Hepatocyte (in vitro differentiated cells): ENCODE measurements at regions not wholly inside any gene's neighbourhood (a gene's known extent, or its start where the extent isn't known, plus 50 kb on each side); places are given as distances from the start of the nearest gene placed in this dataset.
"Not testable (repeated sequence)": the region's sequence is repeated elsewhere in the genome, so short reads cannot be mapped to it uniquely, and the experiment has no call there.

Source experiments
- DNase-seq: peaks from one replicate; pipeline ENCODE4 v3.0.0-alpha.2; 2016; ENCODE audit warnings: low spot score
- H2AFZ ChIP-seq: fragments of 200-600 bp; sonication (generic); 2 replicates; pipeline ENCODE4 v1.6.0; 2016; ENCODE audit warnings: antibody characterized with exemption, mild to moderate bottlenecking
- H3K27ac ChIP-seq: fragments of 200-600 bp; sonication (generic); 2 replicates; pipeline ENCODE4 v1.5.1; 2016; ENCODE audit warnings: mild to moderate bottlenecking
- H3K27me3 ChIP-seq: fragments of 200-600 bp; sonication (generic); 2 replicates; pipeline ENCODE4 v1.6.1; 2016
- H3K36me3 ChIP-seq: fragments of 200-600 bp; sonication (generic); replicated peaks from 2 replicates; pipeline ENCODE4 v1.5.1; 2016; ENCODE audit warnings: low read depth; ENCODE audit not compliant: insufficient read depth
- H3K4me1 ChIP-seq: fragments of 200-600 bp; sonication (generic); 2 replicates; pipeline ENCODE4 v1.5.1; 2016; ENCODE audit warnings: mild to moderate bottlenecking, moderate library complexity; ENCODE audit not compliant: insufficient read depth
- H3K4me2 ChIP-seq: fragments of 200-600 bp; sonication (generic); 2 replicates; pipeline ENCODE4 v1.6.0; 2016
- H3K4me3 ChIP-seq: fragments of 200-600 bp; sonication (generic); 2 replicates; pipeline ENCODE4 v1.5.1; 2016; ENCODE audit warnings: mild to moderate bottlenecking
- H3K79me2 ChIP-seq: fragments of 200-600 bp; sonication (generic); 2 replicates; pipeline ENCODE4 v1.6.0; 2017; ENCODE audit warnings: mild to moderate bottlenecking
- H3K9me2 ChIP-seq: fragments of 200-600 bp; sonication (generic); replicated peaks from 2 replicates; pipeline ENCODE4 v1.6.0; 2017; ENCODE audit warnings: mild to moderate bottlenecking; ENCODE audit not compliant: insufficient read depth
- H3K9me3 ChIP-seq: fragments of 200-600 bp; sonication (generic); 2 replicates; pipeline ENCODE4 v1.5.1; 2016; ENCODE audit warnings: low read depth, mild to moderate bottlenecking
- H4K20me1 ChIP-seq: fragments of 200-600 bp; sonication (generic); 2 replicates; pipeline ENCODE4 v1.6.0; 2016; ENCODE audit warnings: mild to moderate bottlenecking; ENCODE audit not compliant: insufficient read depth, poor library complexity, severe bottlenecking
- EZH2 ChIP-seq: fragments of 200-600 bp; sonication (generic); IDR thresholded peaks from 2 replicates; pipeline ENCODE4 v1.6.1; 2016; ENCODE audit warnings: antibody characterized with exemption, mild to moderate bottlenecking, borderline replicate concordance
- EZH2phosphoT487 ChIP-seq: fragments of 200-600 bp; sonication (generic); IDR thresholded peaks from one replicate; pipeline ENCODE4 v1.6.1; 2018; ENCODE audit warnings: antibody characterized with exemption, mild to moderate bottlenecking, low read depth, moderate library complexity; ENCODE audit not compliant: unreplicated experiment, severe bottlenecking
- WGBS: methylation state at CpG from one replicate; pipeline ENCODE4 v1.1.6; 2016; ENCODE audit warnings: low lambda C conversion rate; ENCODE audit errors: missing lambda C conversion rate; 5-methylcytosine and 5-hydroxymethylcytosine counted together
- TF ChIP-seq, protein P1 (sequence below): fragments of 200-600 bp; sonication (generic); IDR thresholded peaks from 2 replicates; pipeline ENCODE4 v1.5.1; 2016; ENCODE audit warnings: antibody characterized with exemption, mild to moderate bottlenecking; ENCODE audit not compliant: poor library complexity

DNA sequence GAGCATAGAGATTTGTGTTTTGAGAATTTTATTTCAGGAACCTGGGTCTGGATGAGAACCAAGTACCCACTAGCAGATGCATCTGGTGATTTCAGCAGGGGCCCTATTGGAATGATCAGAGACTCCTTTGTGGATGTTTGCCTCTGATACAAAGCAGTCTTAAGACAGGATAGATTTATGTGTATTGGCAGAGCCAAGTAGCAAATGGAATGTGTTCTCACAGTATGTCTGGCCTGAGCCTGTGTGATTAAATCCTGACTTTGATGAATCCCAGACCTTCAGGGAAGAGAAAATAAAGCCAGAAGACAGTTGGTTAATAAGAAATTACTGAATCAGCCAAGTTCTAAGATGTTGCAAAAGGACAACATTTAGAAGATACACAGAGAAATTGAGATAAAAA lies 755.5 kb upstream of the SEMA6D start:
- no peak overlapping the region for H3K4me3 ChIP-seq
- H3K4me2 ChIP-seq: peak overlapping the region; percentile 13
- TF ChIP-seq, protein P1, sequence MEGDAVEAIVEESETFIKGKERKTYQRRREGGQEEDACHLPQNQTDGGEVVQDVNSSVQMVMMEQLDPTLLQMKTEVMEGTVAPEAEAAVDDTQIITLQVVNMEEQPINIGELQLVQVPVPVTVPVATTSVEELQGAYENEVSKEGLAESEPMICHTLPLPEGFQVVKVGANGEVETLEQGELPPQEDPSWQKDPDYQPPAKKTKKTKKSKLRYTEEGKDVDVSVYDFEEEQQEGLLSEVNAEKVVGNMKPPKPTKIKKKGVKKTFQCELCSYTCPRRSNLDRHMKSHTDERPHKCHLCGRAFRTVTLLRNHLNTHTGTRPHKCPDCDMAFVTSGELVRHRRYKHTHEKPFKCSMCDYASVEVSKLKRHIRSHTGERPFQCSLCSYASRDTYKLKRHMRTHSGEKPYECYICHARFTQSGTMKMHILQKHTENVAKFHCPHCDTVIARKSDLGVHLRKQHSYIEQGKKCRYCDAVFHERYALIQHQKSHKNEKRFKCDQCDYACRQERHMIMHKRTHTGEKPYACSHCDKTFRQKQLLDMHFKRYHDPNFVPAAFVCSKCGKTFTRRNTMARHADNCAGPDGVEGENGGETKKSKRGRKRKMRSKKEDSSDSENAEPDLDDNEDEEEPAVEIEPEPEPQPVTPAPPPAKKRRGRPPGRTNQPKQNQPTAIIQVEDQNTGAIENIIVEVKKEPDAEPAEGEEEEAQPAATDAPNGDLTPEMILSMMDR: no peak
- TF ChIP-seq EZH2phosphoT487 (no peak), EZH2 (no peak)
- H3K36me3 ChIP-seq: no peaks in the 10 kb centered on the region
- peak; percentile 23 for DNase-seq
- H3K27me3 ChIP-seq: no peaks in the 10 kb centered on the region
- H3K79me2 ChIP-seq: no peaks in the 10 kb centered on the region
- H3K9me2 ChIP-seq: no peaks in the 10 kb centered on the region
- no peak overlapping the region for H2AFZ ChIP-seq
- H3K27ac ChIP-seq: no peak overlapping the region
- no peaks in the 10 kb centered on the region for H3K9me3 ChIP-seq
- peaks cover 8% of the 10 kb centered on the region for H3K4me1 ChIP-seq
- no peaks in the 10 kb centered on the region for H4K20me1 ChIP-seq

DNA sequence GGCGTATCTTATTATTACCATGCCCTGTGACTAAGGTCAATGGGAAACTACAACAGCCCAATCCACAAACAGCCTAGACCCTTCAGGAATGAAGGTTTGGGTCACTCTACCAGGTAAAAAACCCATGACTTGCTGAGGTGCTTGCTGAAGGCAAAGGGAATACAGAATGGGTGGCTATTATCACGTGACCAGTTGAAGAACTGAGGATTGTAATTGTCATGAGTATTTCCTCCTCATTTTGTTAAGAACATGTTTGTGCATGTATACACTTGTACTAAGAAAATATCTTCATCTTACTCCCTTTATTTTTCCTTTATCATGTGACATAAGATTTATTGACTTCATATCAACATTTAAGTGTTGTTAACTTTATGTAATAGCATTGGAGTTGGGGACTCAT lies 729.2 kb upstream of the SEMA6D start:
- H3K36me3 ChIP-seq, H3K4me3 ChIP-seq, H3K4me1 ChIP-seq, H3K9me2 ChIP-seq, H3K27ac ChIP-seq, H3K4me2 ChIP-seq, DNase-seq, H3K27me3 ChIP-seq, H2AFZ ChIP-seq, H3K9me3 ChIP-seq, H4K20me1 ChIP-seq, H3K79me2 ChIP-seq: not testable (repeated sequence)
- 91% methylated on average over 2 of the region's 2 CpGs for WGBS

DNA sequence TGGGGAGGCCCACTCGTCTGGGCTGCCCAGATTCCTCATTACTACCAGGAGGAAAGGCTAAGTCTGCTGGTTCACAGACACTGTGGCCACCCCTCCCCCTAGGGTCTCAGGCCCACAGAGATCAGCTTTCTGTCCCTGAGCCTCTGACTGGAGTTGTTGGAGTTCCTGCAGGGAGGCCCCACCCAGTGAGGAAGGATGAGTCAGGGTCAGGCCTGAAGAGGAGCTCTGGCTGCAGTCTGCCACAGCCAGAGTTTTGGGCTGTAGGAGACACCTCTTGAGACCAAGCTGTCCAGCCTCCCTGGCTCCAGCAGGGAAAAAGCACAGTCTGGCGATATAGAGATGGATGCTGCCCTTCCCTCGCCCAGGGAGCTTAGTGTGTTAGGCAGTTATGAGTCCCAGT lies 720.9 kb upstream of the SEMA6D start:
- Histone ChIP-seq H3K27me3 (no peaks in the 10 kb centered on the region), H2AFZ (no peak overlapping the region), H3K36me3 (no peaks in the 10 kb centered on the region), H3K79me2 (no peaks in the 10 kb centered on the region), H4K20me1 (no peaks in the 10 kb centered on the region), H3K4me1 (no peaks in the 10 kb centered on the region), H3K4me2 (no peak overlapping the region), H3K9me3 (no peaks in the 10 kb centered on the region), H3K4me3 (no peak overlapping the region), H3K9me2 (no peaks in the 10 kb centered on the region), H3K27ac (no peak overlapping the region)
- no peak for DNase-seq
- TF ChIP-seq EZH2phosphoT487 (no peak), EZH2 (no peak)
- TF ChIP-seq, protein P1: no peak
- WGBS: 89% methylated on average over 3 of the region's 3 CpGs

DNA sequence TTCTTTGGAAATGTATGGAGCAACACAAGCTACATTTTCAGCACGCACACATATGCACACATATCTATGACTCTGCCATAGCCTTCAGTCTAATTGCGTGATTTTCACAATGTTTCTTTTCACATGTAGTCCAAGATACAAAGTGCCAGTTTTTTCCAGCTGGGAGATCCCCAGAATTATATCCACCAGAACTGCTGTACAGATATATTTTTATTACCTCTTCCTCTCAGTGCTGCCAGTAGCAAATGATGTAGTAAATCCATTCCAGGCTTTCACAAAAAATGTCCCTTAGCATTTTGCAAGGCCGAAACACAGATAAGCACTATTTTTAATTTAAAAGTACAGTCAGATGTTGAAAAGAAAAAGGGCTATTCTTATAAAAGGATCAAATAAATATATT lies 719.8 kb upstream of the SEMA6D start:
- Histone ChIP-seq H3K9me2 (no peaks in the 10 kb centered on the region), H3K27ac (no peak overlapping the region), H3K9me3 (no peaks in the 10 kb centered on the region), H3K36me3 (no peaks in the 10 kb centered on the region), H3K27me3 (no peaks in the 10 kb centered on the region), H3K4me3 (no peak overlapping the region), H3K79me2 (no peaks in the 10 kb centered on the region), H4K20me1 (no peaks in the 10 kb centered on the region), H3K4me2 (no peak overlapping the region), H3K4me1 (no peaks in the 10 kb centered on the region), H2AFZ (no peak overlapping the region)
- TF ChIP-seq EZH2 (no peak), EZH2phosphoT487 (no peak)
- TF ChIP-seq, protein P1: no peak
- no peak for DNase-seq
- WGBS: 89% methylated on average over 3 of the region's 3 CpGs
